Thyroid gland (tissue), 4 donors: ENCODE measurements at regions not wholly inside any gene's neighbourhood (a gene's known extent, or its start where the extent isn't known, plus 50 kb on each side); places are given as distances from the start of the nearest gene placed in this dataset.

Experiments
- POLR2A ChIP-seq, 2 donors: fragments of 450-650 bp; IDR thresholded peaks; one replicate each; pipeline ENCODE4 v1.6.1; 2017; ENCODE audit warnings: antibody characterized with exemption in 2 of 2, mild to moderate bottlenecking in 2 of 2, moderate library complexity in 1 of 2
- TF ChIP-seq, protein P1 (sequence below), 6 experiments: fragments of 200-600 bp in 3 of 6; fragments of 450-650 bp in 3 of 6; sonication (generic) in 3 of 6; IDR thresholded peaks; one replicate each; pipeline ENCODE4 v1.5.1; 2016 to 2019; ENCODE audit warnings: antibody characterized with exemption in 6 of 6, mild to moderate bottlenecking in 2 of 6, inconsistent platforms in 1 of 6, moderate library complexity in 1 of 6

DNA sequence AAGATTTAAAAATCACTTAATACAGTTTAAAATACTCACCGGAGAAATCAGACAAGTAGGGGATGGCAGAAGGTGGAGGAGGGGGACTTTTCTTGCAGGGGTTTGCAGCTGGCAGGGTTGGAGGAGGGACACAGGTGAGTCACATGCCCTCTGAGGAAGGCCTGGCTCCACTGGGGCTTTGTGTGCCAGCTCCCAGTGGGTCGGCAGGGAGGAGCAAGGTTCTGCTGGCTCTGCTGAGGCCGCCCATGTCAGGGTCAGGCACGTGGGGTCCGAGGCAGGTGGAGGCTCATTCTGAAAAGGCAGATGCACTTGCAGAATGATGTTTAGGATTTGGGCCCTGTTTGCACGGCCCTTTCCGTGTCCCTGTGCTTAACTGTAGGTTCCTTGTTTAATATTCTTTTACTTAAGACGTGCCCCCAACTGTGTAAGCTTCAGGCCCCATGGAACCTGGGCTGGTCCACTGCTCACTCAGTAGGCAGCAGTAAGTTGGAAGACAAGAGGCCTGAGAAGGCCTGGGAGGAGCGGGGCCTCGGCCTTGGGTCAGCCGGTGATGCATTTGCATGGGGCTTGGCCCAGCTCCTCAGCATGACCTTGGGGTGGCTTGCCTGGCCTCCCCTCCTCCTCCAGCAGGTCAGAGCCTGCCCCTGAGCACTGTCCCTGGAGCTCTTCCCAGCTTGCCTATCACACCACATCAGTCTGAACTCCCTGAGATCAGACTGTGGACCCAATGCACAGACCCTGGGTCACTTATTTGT lies 141.0 kb downstream of the GLI2 start:
- TF ChIP-seq, protein P1, sequence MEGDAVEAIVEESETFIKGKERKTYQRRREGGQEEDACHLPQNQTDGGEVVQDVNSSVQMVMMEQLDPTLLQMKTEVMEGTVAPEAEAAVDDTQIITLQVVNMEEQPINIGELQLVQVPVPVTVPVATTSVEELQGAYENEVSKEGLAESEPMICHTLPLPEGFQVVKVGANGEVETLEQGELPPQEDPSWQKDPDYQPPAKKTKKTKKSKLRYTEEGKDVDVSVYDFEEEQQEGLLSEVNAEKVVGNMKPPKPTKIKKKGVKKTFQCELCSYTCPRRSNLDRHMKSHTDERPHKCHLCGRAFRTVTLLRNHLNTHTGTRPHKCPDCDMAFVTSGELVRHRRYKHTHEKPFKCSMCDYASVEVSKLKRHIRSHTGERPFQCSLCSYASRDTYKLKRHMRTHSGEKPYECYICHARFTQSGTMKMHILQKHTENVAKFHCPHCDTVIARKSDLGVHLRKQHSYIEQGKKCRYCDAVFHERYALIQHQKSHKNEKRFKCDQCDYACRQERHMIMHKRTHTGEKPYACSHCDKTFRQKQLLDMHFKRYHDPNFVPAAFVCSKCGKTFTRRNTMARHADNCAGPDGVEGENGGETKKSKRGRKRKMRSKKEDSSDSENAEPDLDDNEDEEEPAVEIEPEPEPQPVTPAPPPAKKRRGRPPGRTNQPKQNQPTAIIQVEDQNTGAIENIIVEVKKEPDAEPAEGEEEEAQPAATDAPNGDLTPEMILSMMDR (IDR thresholded peaks at IDR 0.05): no peak
- no peak for TF ChIP-seq POLR2A (IDR thresholded peaks at IDR 0.05)
